ENCODE measurements at regions not wholly inside any gene's neighbourhood (a gene's known extent, or its start where the extent isn't known, plus 50 kb on each side); places are given as distances from the start of the nearest gene placed in this dataset.
"Not testable (repeated sequence)": the region's sequence is repeated elsewhere in the genome, so short reads cannot be mapped to it uniquely, and the experiment has no call there.

- no peak for DNase-seq
Observed at GRCh38 chr21:16426936-16427335, 697.2 kb downstream of the USP25 start.

- DNase-seq: no peak
Observed at GRCh38 chr21:16427587-16428087, 697.9 kb downstream of the USP25 start.

- no peak for DNase-seq
Observed at GRCh38 chr21:16437586-16437985, 707.8 kb downstream of the USP25 start.

GRCh38 chr21:16438761-16439160 is 709.0 kb downstream of the USP25 start:
- DNase-seq: no peak

- no peak for DNase-seq
Observed at GRCh38 chr21:16441789-16442188, 712.0 kb downstream of the USP25 start.

- no peak for DNase-seq
Observed at GRCh38 chr21:16454399-16454798, 724.6 kb downstream of the USP25 start.

- no peak for DNase-seq
Observed at GRCh38 chr21:16455526-16455925, 725.7 kb downstream of the USP25 start.

- DNase-seq: no peak
Observed at GRCh38 chr21:16455978-16456377, 726.2 kb downstream of the USP25 start.

- no peak for DNase-seq
Observed at GRCh38 chr21:16457498-16457897, 727.7 kb downstream of the USP25 start.

- DNase-seq: no peak
Observed at GRCh38 chr21:16460936-16461335, 731.2 kb downstream of the USP25 start.

- DNase-seq: not testable (repeated sequence)
Observed at GRCh38 chr21:16464211-16464889, 734.6 kb downstream of the USP25 start.

- no peak for DNase-seq
Observed at GRCh38 chr21:16468184-16468583, 738.4 kb downstream of the USP25 start.

- no peak for DNase-seq
Observed at GRCh38 chr21:16473988-16474387, 744.2 kb downstream of the USP25 start.

GRCh38 chr21:16476056-16476825 is 746.5 kb downstream of the USP25 start:
- no peak for DNase-seq

GRCh38 chr21:16488042-16488441 is 758.3 kb downstream of the USP25 start:
- DNase-seq: no peak

GRCh38 chr21:16492356-16492755 is 762.6 kb downstream of the USP25 start:
- DNase-seq: no peak

GRCh38 chr21:16492892-16493291 is 763.1 kb downstream of the USP25 start:
- no peak for DNase-seq

GRCh38 chr21:16496609-16497008 is 766.8 kb downstream of the USP25 start:
- DNase-seq: no peak

- no peak for DNase-seq
Observed at GRCh38 chr21:16500271-16500670, 770.5 kb downstream of the USP25 start.

GRCh38 chr21:16502273-16502672 is 772.5 kb downstream of the USP25 start:
- no peak for DNase-seq

GRCh38 chr21:16502897-16503296 is 773.1 kb downstream of the USP25 start:
- DNase-seq: no peak

GRCh38 chr21:16504281-16504680 is 774.5 kb downstream of the USP25 start:
- no peak for DNase-seq

GRCh38 chr21:16504766-16505165 is 775.0 kb downstream of the USP25 start:
- no peak for DNase-seq

GRCh38 chr21:16509476-16509875 is 779.7 kb downstream of the USP25 start:
- no peak for DNase-seq
